ENCODE measurements at regions not wholly inside any gene's neighbourhood (a gene's known extent, or its start where the extent isn't known, plus 50 kb on each side); places are given as distances from the start of the nearest gene placed in this dataset.

DNA sequence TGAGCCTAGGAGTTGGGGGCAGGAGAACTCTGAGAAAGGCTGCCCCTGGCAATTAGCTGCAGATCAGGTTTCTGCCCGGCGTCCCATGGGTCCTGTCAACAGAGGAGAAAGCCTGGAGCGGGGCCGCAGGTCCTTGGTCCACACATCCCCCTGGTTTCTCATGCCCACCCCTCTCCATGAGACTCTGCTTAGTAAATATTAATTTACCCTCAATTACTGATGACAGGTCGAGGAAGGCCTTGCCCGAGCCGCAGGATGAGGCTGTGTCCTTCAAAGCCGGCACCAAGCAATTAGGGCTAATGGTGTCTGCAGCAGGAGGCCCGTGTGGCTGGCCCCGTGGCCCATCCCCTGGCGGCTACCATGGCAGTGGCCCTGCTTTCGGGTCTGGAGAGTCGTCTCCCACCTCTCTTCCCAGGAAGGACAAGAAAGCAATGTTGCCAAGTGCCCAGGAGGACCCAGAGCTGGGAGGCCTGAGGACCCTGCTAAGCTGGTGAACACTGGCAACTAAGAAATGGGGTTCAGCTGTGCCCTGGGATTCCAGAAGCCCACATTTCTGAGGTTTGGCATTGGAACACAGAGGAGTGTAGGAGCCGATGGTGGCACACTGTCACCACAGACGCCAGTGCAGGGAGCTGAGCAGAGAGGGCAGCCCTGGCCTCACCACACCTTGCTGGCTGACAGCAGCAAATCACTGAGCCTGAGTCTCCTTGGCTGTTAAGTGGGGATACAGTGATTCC, 114.6 kb downstream of the CPZ start:
- no peak for TF ChIP-seq CTCF (conservative IDR thresholded peaks at IDR 0.05; ENCODE audit: low read depth, low read length)
- no peak overlapping the region for H3K4me3 ChIP-seq (ENCODE audit: low read depth, low read length)
- DNase-seq (ENCODE audit: low read depth): no peak

- TF ChIP-seq CTCF (conservative IDR thresholded peaks at IDR 0.05; ENCODE audit: low read depth, low read length): no peak
- no peak overlapping the region for H3K4me3 ChIP-seq (ENCODE audit: low read depth, low read length)
- DNase-seq (ENCODE audit: low read depth): no peak
Observed at GRCh38 chr4:8706216-8707044, 113.9 kb downstream of the CPZ start.

DNA sequence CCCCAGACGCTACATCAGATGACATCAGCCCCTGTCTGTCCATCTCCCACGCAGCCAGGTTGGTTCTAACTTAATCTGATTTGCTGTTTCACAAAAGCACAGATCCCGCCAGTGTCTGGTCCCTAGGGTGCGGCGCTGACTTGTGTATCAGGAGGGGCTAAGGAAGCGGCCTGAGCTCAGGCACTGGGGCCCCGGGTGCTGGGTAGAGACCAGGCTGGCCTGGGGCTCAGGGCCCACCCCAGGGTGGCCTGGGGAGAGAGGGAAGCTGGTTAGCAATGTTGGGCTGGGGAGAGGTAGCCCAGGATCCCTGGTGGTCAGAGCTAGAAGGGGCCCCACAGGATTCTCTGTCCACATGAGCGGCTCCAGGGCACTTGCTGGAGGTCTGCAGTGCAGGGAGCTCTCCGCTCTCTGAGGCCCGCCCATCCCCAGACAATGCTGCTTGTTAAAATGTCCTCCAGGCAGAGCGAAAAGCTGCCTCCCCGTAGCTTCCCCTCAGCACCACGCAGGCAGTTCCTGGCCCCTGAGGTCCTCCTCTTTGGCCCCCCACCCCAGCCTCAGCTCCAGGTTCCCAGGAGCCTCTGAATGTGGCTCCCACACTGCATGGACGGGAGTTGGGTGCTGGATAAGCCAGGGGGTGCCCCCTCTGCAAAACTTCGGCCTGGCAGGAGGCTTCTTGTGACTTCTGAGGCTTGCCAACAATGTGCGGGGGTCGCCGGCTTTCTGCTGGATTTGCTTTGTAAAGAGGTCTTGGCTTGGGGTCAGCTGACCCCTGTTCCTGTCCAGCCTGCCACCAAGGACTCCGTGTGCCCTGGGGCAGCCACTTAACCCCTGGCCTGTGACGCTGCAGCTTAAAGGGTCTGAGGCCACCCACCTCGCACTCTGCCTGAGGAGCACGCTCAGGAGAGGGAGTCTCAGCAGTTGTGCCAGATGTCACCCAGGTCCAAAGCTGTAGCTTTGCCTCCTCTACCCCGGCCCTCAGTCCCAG, 112.9 kb downstream of the CPZ start:
- no peak for TF ChIP-seq CTCF (conservative IDR thresholded peaks at IDR 0.05; ENCODE audit: low read depth, low read length)
- no peak for DNase-seq (ENCODE audit: low read depth)
- H3K4me3 ChIP-seq (ENCODE audit: low read depth, low read length): no peak overlapping the region

DNA sequence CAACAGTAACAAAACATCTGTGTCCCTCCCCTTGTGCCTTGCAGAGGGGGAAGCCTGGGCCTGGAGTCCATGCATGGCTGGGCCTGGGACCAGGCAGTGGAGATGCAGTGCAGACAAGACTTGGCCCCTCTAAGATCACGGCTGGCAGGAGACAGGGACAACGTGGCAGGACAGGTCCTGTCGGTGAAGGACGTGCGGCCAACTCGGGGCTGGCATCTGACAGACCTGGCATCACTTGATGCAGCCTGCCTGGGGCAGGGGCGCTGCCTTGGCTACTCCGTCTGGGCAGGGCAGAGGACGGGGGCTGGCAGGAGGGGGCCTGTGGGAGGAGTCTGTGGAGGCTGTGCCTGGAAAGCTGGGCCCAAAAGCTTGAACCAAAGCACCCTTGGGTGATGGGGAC, 112.1 kb downstream of the CPZ start:
- TF ChIP-seq CTCF (conservative IDR thresholded peaks at IDR 0.05; ENCODE audit: low read depth, low read length): no peak
- no peak overlapping the region for H3K4me3 ChIP-seq (ENCODE audit: low read depth, low read length)
- DNase-seq (ENCODE audit: low read depth): no peak

DNA sequence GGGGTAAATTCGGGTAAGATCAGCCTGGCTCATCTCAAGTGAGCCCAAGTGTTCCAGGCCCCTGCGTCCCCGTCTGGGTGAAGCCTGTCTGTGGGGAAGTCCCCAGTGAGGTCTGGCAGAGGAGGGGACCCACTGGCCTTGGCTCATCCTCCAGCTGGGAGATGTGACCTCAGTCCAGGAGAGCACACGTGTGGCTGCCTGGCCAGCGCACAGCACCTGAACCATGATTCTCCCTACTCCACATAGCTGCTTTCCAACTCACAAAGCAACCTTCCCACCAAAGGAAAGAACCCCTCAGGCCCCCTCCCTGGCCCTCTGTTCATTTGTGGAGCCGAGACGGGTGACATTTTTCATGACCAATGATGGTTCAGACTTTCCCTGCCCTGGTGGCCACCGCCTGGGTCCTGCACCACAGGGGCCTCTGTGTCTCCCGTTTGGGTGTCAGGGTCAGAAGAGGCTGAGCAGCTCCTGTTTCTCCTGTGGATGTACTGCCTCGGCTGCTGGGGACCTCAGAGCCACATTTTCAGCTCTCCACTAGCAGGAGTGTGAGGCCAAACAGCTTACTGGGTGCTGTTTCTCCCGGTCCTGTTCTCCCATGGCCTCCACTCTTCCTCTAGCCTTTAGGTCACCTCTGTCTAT, 111.4 kb downstream of the CPZ start:
- no peak overlapping the region for H3K4me3 ChIP-seq (ENCODE audit: low read depth, low read length)
- TF ChIP-seq CTCF (conservative IDR thresholded peaks at IDR 0.05; ENCODE audit: low read depth, low read length): no peak
- DNase-seq (ENCODE audit: low read depth): no peak

DNA sequence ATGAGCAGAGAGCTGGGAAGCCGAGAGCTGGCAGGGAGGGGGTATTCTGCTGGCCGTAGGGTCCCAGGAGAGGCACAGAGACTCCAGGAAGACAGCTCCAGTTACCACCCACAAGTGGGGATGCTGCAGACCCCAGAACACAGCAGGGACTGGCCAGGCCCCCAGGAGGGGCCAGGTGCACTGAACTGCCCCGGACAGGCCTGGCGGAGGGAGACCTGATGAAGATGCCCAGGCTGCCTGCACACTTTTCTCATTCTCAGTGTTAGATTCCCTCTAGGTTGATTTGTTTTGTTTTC, 110.8 kb downstream of the CPZ start:
- no peak overlapping the region for H3K4me3 ChIP-seq (ENCODE audit: low read depth, low read length)
- DNase-seq (ENCODE audit: low read depth): no peak
- no peak for TF ChIP-seq CTCF (conservative IDR thresholded peaks at IDR 0.05; ENCODE audit: low read depth, low read length)
